ENCODE measurements at regions not wholly inside any gene's neighbourhood (a gene's known extent, or its start where the extent isn't known, plus 50 kb on each side); places are given as distances from the start of the nearest gene placed in this dataset.

DNA sequence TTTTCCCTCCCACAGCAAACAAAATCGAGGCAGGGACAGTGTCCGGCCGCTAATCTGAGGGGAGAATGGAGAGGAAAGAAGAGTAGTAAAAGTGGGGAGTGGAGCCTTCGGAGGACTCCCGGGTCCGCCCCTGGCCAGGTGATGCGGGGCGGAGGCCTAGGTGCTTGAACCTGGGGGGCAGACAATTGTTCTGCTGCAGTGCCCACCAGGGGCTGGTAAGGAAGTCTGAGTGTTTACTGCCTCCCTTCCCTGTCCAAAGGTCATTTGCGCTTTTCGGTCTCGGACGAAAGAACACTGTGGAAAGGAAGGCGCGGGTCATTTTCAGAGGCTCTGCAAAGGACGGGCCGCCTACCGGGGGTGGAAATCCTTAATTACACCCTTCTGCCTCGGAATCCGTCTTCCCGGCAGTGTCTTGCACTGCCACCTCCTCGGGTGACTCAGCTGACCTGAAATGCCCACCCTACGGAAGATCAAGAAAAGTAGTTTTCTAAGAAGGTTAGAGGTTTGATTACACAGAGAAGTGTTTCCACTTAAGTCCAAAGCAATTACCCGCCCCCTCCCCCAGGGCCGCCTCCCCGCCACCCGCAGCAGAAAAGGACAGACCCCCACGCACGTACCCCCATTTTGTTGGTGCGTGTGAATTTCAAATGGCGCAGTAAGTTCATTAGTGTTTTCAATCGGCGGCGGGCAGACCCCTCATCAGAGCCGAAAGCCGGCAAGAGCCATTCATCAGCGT is 99.9 kb upstream of the TENM3 start:
- peak; percentile 70 to 81 for DNase-seq
- Histone ChIP-seq H3K4me1 (peaks cover 29% of the 10 kb centered on the region), H3K36me3 (ENCODE audit: control insufficient read depth, insufficient read depth, low read length) (no peaks in the 10 kb centered on the region), H3K27me3 (replicated peaks; ENCODE audit: control insufficient read depth, insufficient read depth, low read length) (no peaks in the 10 kb centered on the region), H3K9me3 (no peaks in the 10 kb centered on the region), H3K4me3 (ENCODE audit: low read depth, low read length) (peak overlapping the region; percentile 90)
- BruUV-seq (replicated peaks), result TSS peak; percentile 45
- intact Hi-C loops (cut with micrococcal nuclease; ENCODE audit: unreplicated experiment), result loop anchor here (1.0 to 5.0 kb wide), 3 partner anchors 64 to 133 kb away; no protein-coding TSS in a partner anchor
- Mint-ChIP-seq H3K27ac (ENCODE audit: unreplicated experiment) (peak overlapping the region; percentile 98), H3K27me3 (ENCODE audit: insufficient read depth, unreplicated experiment) (no peaks in the 10 kb centered on the region), H3K4me3 (ENCODE audit: unreplicated experiment) (peak overlapping the region; percentile 86), H3K4me1 (ENCODE audit: low read depth, unreplicated experiment) (peaks cover 7% of the 10 kb centered on the region), H3K36me3 (ENCODE audit: insufficient read depth, unreplicated experiment) (peaks cover 28% of the 10 kb centered on the region), H3K9me3 (ENCODE audit: unreplicated experiment) (no peaks in the 10 kb centered on the region)
- ChIA-PET POLR2A (interaction anchor here (0.6 kb wide), 1 partner anchor 1125 kb away, joined by 3 read pairs; no protein-coding TSS in a partner anchor), CTCF (interaction anchor here (0.6 kb wide), 1 partner anchor 167 kb away, joined by 3 read pairs; no protein-coding TSS in a partner anchor)
- TF ChIP-seq, protein P1, sequence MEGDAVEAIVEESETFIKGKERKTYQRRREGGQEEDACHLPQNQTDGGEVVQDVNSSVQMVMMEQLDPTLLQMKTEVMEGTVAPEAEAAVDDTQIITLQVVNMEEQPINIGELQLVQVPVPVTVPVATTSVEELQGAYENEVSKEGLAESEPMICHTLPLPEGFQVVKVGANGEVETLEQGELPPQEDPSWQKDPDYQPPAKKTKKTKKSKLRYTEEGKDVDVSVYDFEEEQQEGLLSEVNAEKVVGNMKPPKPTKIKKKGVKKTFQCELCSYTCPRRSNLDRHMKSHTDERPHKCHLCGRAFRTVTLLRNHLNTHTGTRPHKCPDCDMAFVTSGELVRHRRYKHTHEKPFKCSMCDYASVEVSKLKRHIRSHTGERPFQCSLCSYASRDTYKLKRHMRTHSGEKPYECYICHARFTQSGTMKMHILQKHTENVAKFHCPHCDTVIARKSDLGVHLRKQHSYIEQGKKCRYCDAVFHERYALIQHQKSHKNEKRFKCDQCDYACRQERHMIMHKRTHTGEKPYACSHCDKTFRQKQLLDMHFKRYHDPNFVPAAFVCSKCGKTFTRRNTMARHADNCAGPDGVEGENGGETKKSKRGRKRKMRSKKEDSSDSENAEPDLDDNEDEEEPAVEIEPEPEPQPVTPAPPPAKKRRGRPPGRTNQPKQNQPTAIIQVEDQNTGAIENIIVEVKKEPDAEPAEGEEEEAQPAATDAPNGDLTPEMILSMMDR (IDR thresholded peaks at IDR 0.05; ENCODE audit: insufficient read depth in 1 of 2, low read depth in 1 of 2, low read length in 1 of 2, severe bottlenecking in 1 of 2, unreplicated experiment in 1 of 2), result no peak

DNA sequence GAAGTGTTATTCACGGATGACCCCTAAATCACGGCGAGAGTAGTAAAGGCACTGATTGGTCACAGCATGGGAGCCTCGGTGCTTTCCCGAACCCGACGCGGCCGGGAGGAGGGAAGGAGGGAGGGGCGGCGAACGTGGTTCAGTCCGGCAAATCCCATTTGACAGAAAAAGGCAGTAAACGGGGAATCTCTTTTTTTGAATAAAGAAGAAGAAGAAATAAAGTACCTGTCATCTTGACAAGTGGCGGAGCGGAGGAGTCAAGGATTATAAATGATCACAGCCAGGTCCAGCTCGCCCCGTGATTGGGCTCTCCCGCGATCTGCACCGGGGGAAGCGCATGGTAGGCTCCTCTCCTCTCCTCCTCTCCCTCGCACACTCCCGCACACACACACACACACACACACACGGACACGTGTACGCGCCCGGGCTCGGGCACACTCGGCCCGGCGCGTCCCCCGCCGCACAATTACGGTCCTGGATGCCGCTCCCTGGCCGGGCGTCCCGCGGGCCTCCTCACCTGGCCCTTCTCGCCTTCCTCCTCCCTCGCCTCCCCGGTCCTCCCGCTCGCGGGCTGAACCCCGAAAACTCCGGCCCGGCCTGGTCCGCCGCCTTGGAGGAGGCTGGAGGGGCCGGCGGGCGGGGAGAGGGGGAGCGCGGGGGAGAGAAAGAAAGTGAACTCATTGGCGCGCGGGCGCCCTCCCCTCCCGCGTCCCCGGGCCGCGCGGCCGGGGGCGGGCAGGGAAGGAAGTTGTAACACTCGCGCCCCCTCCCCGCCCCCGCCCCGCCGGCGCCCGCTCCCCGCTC is 99.2 kb upstream of the TENM3 start:
- Mint-ChIP-seq H3K36me3 (ENCODE audit: insufficient read depth, unreplicated experiment) (peaks cover 28% of the 10 kb centered on the region), H3K4me1 (ENCODE audit: low read depth, unreplicated experiment) (peaks cover 7% of the 10 kb centered on the region), H3K27ac (ENCODE audit: unreplicated experiment) (peak overlapping the region; percentile 98), H3K9me3 (ENCODE audit: unreplicated experiment) (no peaks in the 10 kb centered on the region), H3K27me3 (ENCODE audit: insufficient read depth, unreplicated experiment) (no peaks in the 10 kb centered on the region), H3K4me3 (ENCODE audit: unreplicated experiment) (peak overlapping the region; percentile 86)
- no peaks in the 10 kb centered on the region for H3K36me3 ChIP-seq (ENCODE audit: control insufficient read depth, insufficient read depth, low read length)
- ChIA-PET CTCF (no interaction called here), POLR2A (interaction anchor here (0.6 kb wide), 1 partner anchor 1125 kb away, joined by 3 read pairs; no protein-coding TSS in a partner anchor)
- peak; percentile 72 to 75 for DNase-seq
- BruUV-seq (replicated peaks), result no TSS peak
- TF ChIP-seq, protein P1 (IDR thresholded peaks at IDR 0.05; ENCODE audit: insufficient read depth in 1 of 2, low read depth in 1 of 2, low read length in 1 of 2, severe bottlenecking in 1 of 2, unreplicated experiment in 1 of 2), result no peak
- no peaks in the 10 kb centered on the region for H3K27me3 ChIP-seq (replicated peaks; ENCODE audit: control insufficient read depth, insufficient read depth, low read length)
- H3K9me3 ChIP-seq, result no peaks in the 10 kb centered on the region
- peaks cover 37% of the 10 kb centered on the region for H3K4me1 ChIP-seq
- intact Hi-C loops (cut with micrococcal nuclease; ENCODE audit: unreplicated experiment), result loop anchor here (1.0 to 5.0 kb wide), 4 partner anchors 37 to 132 kb away; no protein-coding TSS in a partner anchor
- peak overlapping the region; percentile 90 for H3K4me3 ChIP-seq (ENCODE audit: low read depth, low read length)

DNA sequence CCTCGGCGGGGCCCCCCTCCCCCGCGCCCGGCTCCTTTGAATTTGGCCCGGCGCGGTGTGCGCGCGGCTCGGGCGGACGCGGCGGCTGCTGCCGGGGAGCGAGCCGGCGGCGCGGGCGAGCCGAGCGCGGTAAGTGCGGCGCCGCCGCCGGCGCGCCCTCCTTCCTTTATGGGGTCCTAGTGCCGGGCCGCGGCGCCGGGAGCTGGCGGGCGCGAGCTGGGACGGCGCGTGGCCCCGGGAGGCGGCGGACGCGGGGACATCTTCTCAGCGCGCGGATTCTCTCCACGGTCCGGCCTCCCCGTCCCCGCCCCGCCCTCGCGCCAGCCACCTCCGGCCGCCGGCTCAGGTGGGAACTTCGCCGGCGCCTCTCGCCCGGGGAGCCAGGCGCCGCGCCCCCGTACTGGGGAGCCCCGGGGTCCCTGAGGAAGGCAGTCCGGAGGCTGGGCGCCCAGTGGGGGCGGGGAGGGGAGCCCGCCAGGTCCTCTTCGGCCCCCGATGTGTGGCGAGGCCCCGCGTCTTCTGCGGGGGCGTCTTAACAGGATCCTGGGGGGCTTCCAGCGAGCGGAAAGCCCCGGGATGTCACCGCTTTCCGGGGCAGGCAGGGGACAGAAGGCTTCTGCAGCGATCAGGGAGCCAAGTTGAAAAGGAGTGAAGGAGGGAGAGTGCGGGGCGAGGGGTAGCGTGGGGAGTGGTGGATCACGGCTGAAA is 98.4 kb upstream of the TENM3 start:
- Histone ChIP-seq H3K4me3 (ENCODE audit: low read depth, low read length) (peak overlapping the region; percentile 90), H3K27me3 (replicated peaks; ENCODE audit: control insufficient read depth, insufficient read depth, low read length) (no peaks in the 10 kb centered on the region), H3K36me3 (ENCODE audit: control insufficient read depth, insufficient read depth, low read length) (no peaks in the 10 kb centered on the region), H3K9me3 (no peaks in the 10 kb centered on the region), H3K4me1 (peaks cover 44% of the 10 kb centered on the region)
- ChIA-PET CTCF (no interaction called here), POLR2A (interaction anchor here (0.5 kb wide), 1 partner anchor 99 kb away, joined by 6 read pairs; no protein-coding TSS in a partner anchor)
- no peaks in the 10 kb centered on the region for H3K9me3 Mint-ChIP-seq (ENCODE audit: unreplicated experiment)
- H3K4me1 Mint-ChIP-seq (ENCODE audit: low read depth, unreplicated experiment), result peaks cover 9% of the 10 kb centered on the region
- no peaks in the 10 kb centered on the region for H3K27me3 Mint-ChIP-seq (ENCODE audit: insufficient read depth, unreplicated experiment)
- H3K36me3 Mint-ChIP-seq (ENCODE audit: insufficient read depth, unreplicated experiment), result peaks cover 28% of the 10 kb centered on the region
- TF ChIP-seq, protein P1 (IDR thresholded peaks at IDR 0.05; ENCODE audit: insufficient read depth in 1 of 2, low read depth in 1 of 2, low read length in 1 of 2, severe bottlenecking in 1 of 2, unreplicated experiment in 1 of 2), result no peak
- H3K4me3 Mint-ChIP-seq (ENCODE audit: unreplicated experiment), result peak overlapping the region; percentile 90
- peak overlapping the region; percentile 84 for H3K27ac Mint-ChIP-seq (ENCODE audit: unreplicated experiment)
- intact Hi-C loops (cut with micrococcal nuclease; ENCODE audit: unreplicated experiment), result loop anchor here (2.0 to 5.0 kb wide), 2 partner anchors 36 to 63 kb away; no protein-coding TSS in a partner anchor
- peak; percentile 28 to 44 for DNase-seq
- BruUV-seq (replicated peaks), result no TSS peak

Measured in Caco-2 (cell line).